ENCODE measurements at regions not wholly inside any gene's neighbourhood (a gene's known extent, or its start where the extent isn't known, plus 50 kb on each side); places are given as distances from the start of the nearest gene placed in this dataset.

GRCh38 chr5:164636456-164636855 is 1131.0 kb downstream of the MAT2B start:
- H3K9me3 ChIP-seq: no peaks in the 10 kb centered on the region
- DNase-seq: no peak
- 30 to 50% methylated on average over 1 of the region's 1 CpG for WGBS, 2 donors
- H3K36me3 ChIP-seq: no peaks in the 10 kb centered on the region
- H3K4me3 ChIP-seq: no peak overlapping the region
- H3K4me1 ChIP-seq: no peaks in the 10 kb centered on the region
- ATAC-seq: no peak
- no peak for FAIRE-seq
- no peak overlapping the region for H3K27ac ChIP-seq
- H3K27me3 ChIP-seq: peaks cover 0 to 6% (median 0%) of the 10 kb centered on the region in 4 donors
- no peak for TF ChIP-seq CTCF (IDR thresholded peaks at IDR 0.05)
- intact Hi-C loops (cut with DNase I): no loop called here

- WGBS, 2 donors: 39 to 49% methylated on average over 4 of the region's 4 CpGs
- Histone ChIP-seq H3K4me1 (no peaks in the 10 kb centered on the region), H3K27ac (no peak overlapping the region), H3K27me3 (peaks cover 0 to 6% (median 0%) of the 10 kb centered on the region in 4 donors), H3K9me3 (no peaks in the 10 kb centered on the region), H3K36me3 (no peaks in the 10 kb centered on the region), H3K4me3 (no peak overlapping the region)
- FAIRE-seq (no peak), DNase-seq (peak in 1 of 6 donors; percentile 8), ATAC-seq (peak in 1 of 4 donors; percentile 25)
- intact Hi-C loops (cut with DNase I): no loop called here
- no peak for TF ChIP-seq CTCF (IDR thresholded peaks at IDR 0.05)
Observed at GRCh38 chr5:164637931-164638521, 1132.6 kb downstream of the MAT2B start.

GRCh38 chr5:164649266-164649665 is 1143.8 kb downstream of the MAT2B start:
- intact Hi-C loops (cut with DNase I): no loop called here
- Histone ChIP-seq H3K27ac (no peak overlapping the region), H3K9me3 (no peaks in the 10 kb centered on the region), H3K4me3 (no peak overlapping the region), H3K36me3 (no peaks in the 10 kb centered on the region), H3K27me3 (no peaks in the 10 kb centered on the region), H3K4me1 (no peaks in the 10 kb centered on the region)
- DNase-seq (no peak), ATAC-seq (no peak), FAIRE-seq (no peak)
- TF ChIP-seq CTCF (IDR thresholded peaks at IDR 0.05): no peak

- Histone ChIP-seq H3K27ac (no peak overlapping the region), H3K27me3 (no peaks in the 10 kb centered on the region), H3K9me3 (no peaks in the 10 kb centered on the region), H3K4me1 (no peaks in the 10 kb centered on the region), H3K4me3 (no peak overlapping the region), H3K36me3 (no peaks in the 10 kb centered on the region)
- intact Hi-C loops (cut with DNase I): no loop called here
- ATAC-seq: no peak
- no peak for DNase-seq
- WGBS, 2 donors: 53 to 80% methylated on average over 1 of the region's 1 CpG
- TF ChIP-seq CTCF (IDR thresholded peaks at IDR 0.05): no peak
- no peak for FAIRE-seq
Observed at GRCh38 chr5:164650427-164650826, 1145.0 kb downstream of the MAT2B start.

GRCh38 chr5:164651546-164652275 is 1146.3 kb downstream of the MAT2B start:
- Histone ChIP-seq H3K9me3 (no peaks in the 10 kb centered on the region), H3K36me3 (no peaks in the 10 kb centered on the region), H3K4me3 (no peak overlapping the region), H3K4me1 (no peaks in the 10 kb centered on the region), H3K27ac (no peak overlapping the region), H3K27me3 (no peaks in the 10 kb centered on the region)
- intact Hi-C loops (cut with DNase I): no loop called here
- WGBS, 2 donors: 55 to 68% methylated on average over 7 of the region's 7 CpGs
- FAIRE-seq: no peak
- no peak for ATAC-seq
- TF ChIP-seq CTCF (IDR thresholded peaks at IDR 0.05): no peak
- DNase-seq: no peak

Data from pancreas (tissue), 10 donors.